ENCODE measurements at regions not wholly inside any gene's neighbourhood (a gene's known extent, or its start where the extent isn't known, plus 50 kb on each side); places are given as distances from the start of the nearest gene placed in this dataset.

DNA sequence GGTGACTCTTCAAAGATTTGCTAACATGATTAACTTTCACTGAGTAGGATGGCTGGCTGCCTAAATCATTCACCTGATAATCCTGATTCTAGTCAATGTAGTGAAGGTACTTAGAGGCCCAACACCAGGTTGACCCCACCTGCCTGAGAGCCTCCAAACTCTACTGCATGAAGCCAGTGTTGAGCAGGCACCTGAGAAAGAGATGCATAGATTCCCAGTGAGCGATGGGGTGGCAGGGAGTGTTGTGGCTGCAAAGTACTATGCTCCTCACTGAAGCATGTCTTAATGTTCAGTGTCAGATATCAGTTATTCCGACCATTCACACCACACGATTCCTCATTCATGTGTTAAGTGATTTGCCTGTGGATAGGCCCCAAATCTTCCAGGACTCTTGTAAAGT, 804.4 kb downstream of the TLE4 start:
- Histone ChIP-seq H3K4me2 (ENCODE audit: insufficient read depth, low read length) (no peak overlapping the region), H3K9me3 (replicated peaks; ENCODE audit: control insufficient read depth, insufficient read depth, low read length) (no peaks in the 10 kb centered on the region), H3K9me1 (replicated peaks; ENCODE audit: control insufficient read depth, extremely low read depth, insufficient read depth, low read length) (no peaks in the 10 kb centered on the region), H3K27me3 (ENCODE audit: control insufficient read depth in 2 of 2, insufficient read depth in 2 of 2, low read length in 2 of 2) (no peaks in the 10 kb centered on the region), H3K4me3 (replicated peaks in 1 of 3; ENCODE audit: insufficient read depth in 1 of 3, low read depth in 1 of 3, low read length in 3 of 3) (no peak overlapping the region), H3K27ac (ENCODE audit: insufficient read depth, low read depth, low read length) (no peak overlapping the region), H2AFZ (ENCODE audit: low read depth, low read length) (no peak overlapping the region), H3K4me1 (ENCODE audit: control insufficient read depth, extremely low read depth, insufficient read depth, low read length) (no peaks in the 10 kb centered on the region), H4K20me1 (replicated peaks; ENCODE audit: control insufficient read depth, extremely low read depth, insufficient read depth, low read length) (no peaks in the 10 kb centered on the region), H3K9ac (replicated peaks; ENCODE audit: extremely low read depth, insufficient read depth, low read length) (no peak overlapping the region), H3K79me2 (ENCODE audit: control insufficient read depth, insufficient read depth, low read length) (no peaks in the 10 kb centered on the region), H3K36me3 (ENCODE audit: control insufficient read depth in 2 of 2, extremely low read depth in 1 of 2, insufficient read depth in 2 of 2, low read length in 2 of 2) (no peaks in the 10 kb centered on the region)
- DNase-seq (ENCODE audit: low read depth, low spot score) (no peak), FAIRE-seq (no peak)
- BruUV-seq (replicated peaks), result no TSS peak
- CTCF ChIA-PET, result no interaction called here
- TF ChIP-seq FOS (IDR thresholded peaks at IDR 0.05; ENCODE audit: borderline replicate concordance, insufficient read depth, low read length), result no peak
- no peak for TF ChIP-seq POLR2AphosphoS5 (IDR thresholded peaks at IDR 0.05; ENCODE audit: insufficient read depth, low read depth, low read length)
- no peak for TF ChIP-seq JUN (IDR thresholded peaks at IDR 0.05; ENCODE audit: borderline replicate concordance, insufficient read depth, insufficient read length, low read depth)
- TF ChIP-seq MYC (IDR thresholded peaks at IDR 0.05; ENCODE audit: low read depth, low read length), result no peak
- no peak for TF ChIP-seq MAX (IDR thresholded peaks at IDR 0.05; ENCODE audit: insufficient read depth, insufficient read length)
- TF ChIP-seq GATA2 (IDR thresholded peaks at IDR 0.05; ENCODE audit: insufficient read depth, insufficient read length, low read depth, low read length), result no peak
- TF ChIP-seq POLR2A (IDR thresholded peaks at IDR 0.05; ENCODE audit: low read depth, low read length), result no peak
- TF ChIP-seq, protein P1, sequence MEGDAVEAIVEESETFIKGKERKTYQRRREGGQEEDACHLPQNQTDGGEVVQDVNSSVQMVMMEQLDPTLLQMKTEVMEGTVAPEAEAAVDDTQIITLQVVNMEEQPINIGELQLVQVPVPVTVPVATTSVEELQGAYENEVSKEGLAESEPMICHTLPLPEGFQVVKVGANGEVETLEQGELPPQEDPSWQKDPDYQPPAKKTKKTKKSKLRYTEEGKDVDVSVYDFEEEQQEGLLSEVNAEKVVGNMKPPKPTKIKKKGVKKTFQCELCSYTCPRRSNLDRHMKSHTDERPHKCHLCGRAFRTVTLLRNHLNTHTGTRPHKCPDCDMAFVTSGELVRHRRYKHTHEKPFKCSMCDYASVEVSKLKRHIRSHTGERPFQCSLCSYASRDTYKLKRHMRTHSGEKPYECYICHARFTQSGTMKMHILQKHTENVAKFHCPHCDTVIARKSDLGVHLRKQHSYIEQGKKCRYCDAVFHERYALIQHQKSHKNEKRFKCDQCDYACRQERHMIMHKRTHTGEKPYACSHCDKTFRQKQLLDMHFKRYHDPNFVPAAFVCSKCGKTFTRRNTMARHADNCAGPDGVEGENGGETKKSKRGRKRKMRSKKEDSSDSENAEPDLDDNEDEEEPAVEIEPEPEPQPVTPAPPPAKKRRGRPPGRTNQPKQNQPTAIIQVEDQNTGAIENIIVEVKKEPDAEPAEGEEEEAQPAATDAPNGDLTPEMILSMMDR (IDR thresholded peaks at IDR 0.05; ENCODE audit: extremely low read depth in 1 of 2, insufficient read depth in 1 of 2, low read depth in 1 of 2, low read length in 2 of 2), result no peak
- no peak for TF ChIP-seq EZH2 (IDR thresholded peaks at IDR 0.05; ENCODE audit: borderline replicate concordance, low read depth, low read length, severe bottlenecking)
- intact Hi-C loops (cut with micrococcal nuclease), result no loop called here
- dilution Hi-C loops (cut with MboI; ENCODE audit: extremely low pct_ligation_motif_present, low sequenced_read_pairs), result no loop called here
- POLR2A ChIA-PET, result no interaction called here
